H9 (cell line): ENCODE measurements at regions not wholly inside any gene's neighbourhood (a gene's known extent, or its start where the extent isn't known, plus 50 kb on each side); places are given as distances from the start of the nearest gene placed in this dataset.

ENCODE experiments used
- DNase-seq: peaks from one replicate; pipeline ENCODE4 v3.0.0-alpha.2; 2017
- H2AFZ ChIP-seq: one replicate; pipeline ENCODE4 v1.6.1; 2013; ENCODE audit warnings: mild to moderate bottlenecking, low read length, control low read depth, moderate library complexity
- H2AK5ac ChIP-seq: 2 replicates; pipeline ENCODE4 v1.6.1; 2013; ENCODE audit warnings: low read length, control low read depth, mixed read lengths; ENCODE audit not compliant: insufficient read length
- H2BK120ac ChIP-seq: one replicate; pipeline ENCODE4 v1.6.1; 2013; ENCODE audit warnings: low read depth, mild to moderate bottlenecking, low read length, control low read depth, inconsistent platforms; ENCODE audit not compliant: poor library complexity, severe bottlenecking
- H2BK12ac ChIP-seq: 2 replicates; pipeline ENCODE4 v1.6.1; 2013; ENCODE audit warnings: low read length, control low read depth, mixed read lengths, low read depth; ENCODE audit not compliant: insufficient read length
- H2BK15ac ChIP-seq: 2 replicates; pipeline ENCODE4 v1.6.1; 2013; ENCODE audit warnings: low read depth, low read length, control low read depth
- H2BK20ac ChIP-seq: one replicate; pipeline ENCODE4 v1.6.1; 2013; ENCODE audit warnings: low read depth, mild to moderate bottlenecking, low read length, control low read depth, inconsistent platforms; ENCODE audit not compliant: poor library complexity, severe bottlenecking
- H2BK5ac ChIP-seq: 2 replicates; pipeline ENCODE4 v1.6.1; 2013; ENCODE audit warnings: low read length, control low read depth, mixed read lengths; ENCODE audit not compliant: insufficient read length
- H3K14ac ChIP-seq: 2 replicates; pipeline ENCODE4 v1.6.1; 2013; ENCODE audit warnings: low read length, control low read depth; ENCODE audit not compliant: insufficient read depth
- H3K18ac ChIP-seq: 2 replicates; pipeline ENCODE4 v1.6.1; 2013; ENCODE audit warnings: low read depth, mild to moderate bottlenecking, mixed read lengths, low read length, control low read depth; ENCODE audit not compliant: insufficient read length
- H3K23ac ChIP-seq: 2 replicates; pipeline ENCODE4 v1.6.1; 2013; ENCODE audit warnings: low read length, control low read depth, mixed read lengths, low read depth; ENCODE audit not compliant: insufficient read length
- H3K23me2 ChIP-seq: 2 replicates; pipeline ENCODE4 v1.6.1; 2013; ENCODE audit warnings: low read depth, mild to moderate bottlenecking, mixed read lengths, low read length, control low read depth; ENCODE audit not compliant: insufficient read length, poor library complexity, severe bottlenecking
- H3K27ac ChIP-seq: 2 replicates; pipeline ENCODE4 v1.5.1; 2013; ENCODE audit warnings: low read length, control low read depth, mixed read lengths, low read depth; ENCODE audit not compliant: insufficient read length
- H3K27me3 ChIP-seq: 2 replicates; pipeline ENCODE4 v1.6.1; 2013; ENCODE audit warnings: low read length, control low read depth, inconsistent platforms; ENCODE audit not compliant: insufficient read depth
- H3K4ac ChIP-seq: 2 replicates; pipeline ENCODE4 v1.6.1; 2013; ENCODE audit warnings: low read depth, mild to moderate bottlenecking, control low read depth, inconsistent platforms, low read length, moderate library complexity
- H3K4me1 ChIP-seq: 2 replicates; pipeline ENCODE4 v1.6.1; 2013; ENCODE audit warnings: low read length, control low read depth, inconsistent platforms; ENCODE audit not compliant: insufficient read depth
- H3K4me2 ChIP-seq: 2 replicates; pipeline ENCODE4 v1.6.1; 2013; ENCODE audit warnings: low read length, control low read depth, mixed read lengths; ENCODE audit not compliant: insufficient read length, insufficient read depth
- H3K56ac ChIP-seq: 2 replicates; pipeline ENCODE4 v1.6.1; 2013; ENCODE audit warnings: low read depth, mild to moderate bottlenecking, mixed read lengths, low read length, control low read depth; ENCODE audit not compliant: insufficient read length
- H3K79me1 ChIP-seq: 2 replicates; pipeline ENCODE4 v1.6.1; 2013; ENCODE audit warnings: low read depth, mild to moderate bottlenecking, moderate library complexity, low read length, control low read depth, inconsistent platforms; ENCODE audit not compliant: insufficient read depth, poor library complexity, severe bottlenecking
- H3K79me2 ChIP-seq: 2 replicates; pipeline ENCODE4 v1.6.1; 2013; ENCODE audit warnings: low read length, control low read depth, inconsistent platforms; ENCODE audit not compliant: insufficient read depth
- H3K9ac ChIP-seq: 2 replicates; pipeline ENCODE4 v1.6.1; 2013; ENCODE audit warnings: low read length, control low read depth, mixed read lengths; ENCODE audit not compliant: insufficient read length; ENCODE audit errors: extremely low read depth
- H3K9me3 ChIP-seq: one replicate; pipeline ENCODE4 v1.6.1; 2013; ENCODE audit warnings: low read depth, low read length, inconsistent platforms; ENCODE audit not compliant: control insufficient read depth
- H3T11ph ChIP-seq: one replicate; pipeline ENCODE4 v1.6.1; 2013; ENCODE audit warnings: mild to moderate bottlenecking, low read length, control low read depth, inconsistent platforms
- H4K20me1 ChIP-seq: one replicate; pipeline ENCODE4 v1.6.1; 2013; ENCODE audit not compliant: control insufficient read depth, insufficient read length, insufficient read depth
- H4K5ac ChIP-seq: 2 replicates; pipeline ENCODE4 v1.6.1; 2013; ENCODE audit warnings: low read depth, mild to moderate bottlenecking, mixed read lengths, low read length, control low read depth; ENCODE audit not compliant: insufficient read length
- H4K8ac ChIP-seq: replicated peaks from 2 replicates; pipeline ENCODE4 v1.6.1; 2013; ENCODE audit warnings: low read length, control low read depth, mixed read lengths, low read depth; ENCODE audit not compliant: insufficient read length
- H4K91ac ChIP-seq: 2 replicates; pipeline ENCODE4 v1.6.1; 2013; ENCODE audit warnings: low read depth, mild to moderate bottlenecking, moderate library complexity, mixed read lengths, low read length, control low read depth; ENCODE audit not compliant: insufficient read length
- H3K27ac Mint-ChIP-seq, 3 experiments: 2 replicates in 2 of 3; 3 replicates in 1 of 3; pipeline ENCODE4 v1.8.0; 2020 to 2021; ENCODE audit warnings: mixed read lengths in 3 of 3, mild to moderate bottlenecking in 1 of 3, moderate library complexity in 1 of 3
- H3K27me3 Mint-ChIP-seq: 2 replicates; pipeline ENCODE4 v1.8.0; 2021; ENCODE audit warnings: low read depth, mild to moderate bottlenecking, moderate library complexity, mixed read lengths
- H3K36me3 Mint-ChIP-seq, 3 experiments: 2 replicates in 2 of 3; 3 replicates in 1 of 3; pipeline ENCODE4 v1.8.0; 2020 to 2021; ENCODE audit warnings: low read depth in 3 of 3, mixed read lengths in 3 of 3; ENCODE audit not compliant: insufficient read depth in 1 of 3
- H3K4me1 Mint-ChIP-seq, 2 experiments: 2 replicates each; pipeline ENCODE4 v1.8.0; 2020; ENCODE audit warnings: mixed read lengths in 2 of 2
- H3K4me3 Mint-ChIP-seq, 2 experiments: 2 replicates in 1 of 2; 3 replicates in 1 of 2; pipeline ENCODE4 v1.8.0; 2020 to 2021; ENCODE audit warnings: mild to moderate bottlenecking in 2 of 2, mixed read lengths in 2 of 2, moderate library complexity in 1 of 2
- H3K9me3 Mint-ChIP-seq, 2 experiments: 2 replicates in 1 of 2; 3 replicates in 1 of 2; pipeline ENCODE4 v1.8.0; 2020; ENCODE audit warnings: mild to moderate bottlenecking in 2 of 2, mixed read lengths in 2 of 2, moderate library complexity in 1 of 2
- CTCF ChIP-seq: fragments of 200-600 bp; sonication (generic); conservative IDR thresholded peaks from 3 replicates; pipeline ENCODE4 v1.8.0; 2021; ENCODE audit warnings: antibody characterized with exemption, mild to moderate bottlenecking
- WGBS: extraction: QIAGEN DNeasy Blood & Tissue Kit; methylation state at CpG from one replicate; pipeline ENCODE4 v1.1.7; 2013; ENCODE audit warnings: missing lambda C conversion rate, low lambda C conversion rate, mixed read lengths; ENCODE audit not compliant: insufficient read length; ENCODE audit errors: extremely low coverage; 5-methylcytosine and 5-hydroxymethylcytosine counted together

DNA sequence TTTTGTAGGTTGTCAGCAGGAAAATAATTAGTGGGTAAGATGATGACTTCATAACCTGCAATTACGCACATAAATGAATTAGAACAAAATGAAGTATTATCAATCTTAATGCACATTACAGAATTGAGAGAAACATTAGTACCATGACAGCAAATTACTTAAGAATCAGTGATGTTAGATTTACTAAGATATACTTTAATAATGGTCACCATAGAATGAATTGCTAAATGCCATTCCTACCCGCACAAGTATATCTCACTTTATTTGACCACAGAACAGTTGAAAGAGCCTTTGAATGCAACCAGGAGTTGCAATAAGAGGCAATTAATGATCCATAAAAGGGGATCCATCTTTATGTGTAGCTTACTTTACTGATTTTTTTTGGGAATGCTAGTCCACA lies 816.4 kb upstream of the AGA start:
- Histone ChIP-seq H4K91ac (no peak overlapping the region), H3K56ac (no peak overlapping the region), H3K4me2 (no peak overlapping the region), H3K4ac (no peak overlapping the region), H4K5ac (no peak overlapping the region), H3K9ac (no peak overlapping the region), H4K20me1 (no peaks in the 10 kb centered on the region), H2BK12ac (no peak overlapping the region), H3K23ac (no peak overlapping the region), H3K27ac (no peak overlapping the region), H2BK5ac (no peak overlapping the region), H2BK15ac (no peak overlapping the region), H3K9me3 (no peaks in the 10 kb centered on the region), H3K18ac (no peak overlapping the region), H3K14ac (no peak overlapping the region), H3K27me3 (no peaks in the 10 kb centered on the region), H4K8ac (no peak overlapping the region), H3K79me2 (no peaks in the 10 kb centered on the region), H2BK20ac (no peak overlapping the region), H3T11ph (no peak overlapping the region), H2AK5ac (no peak overlapping the region), H3K4me1 (no peaks in the 10 kb centered on the region), H3K79me1 (no peaks in the 10 kb centered on the region), H2AFZ (no peak overlapping the region), H2BK120ac (no peak overlapping the region), H3K23me2 (no peaks in the 10 kb centered on the region)
- TF ChIP-seq CTCF: no peak
- H3K4me3 Mint-ChIP-seq: no peak overlapping the region
- no peak overlapping the region for H3K27ac Mint-ChIP-seq
- peaks cover 0 to 8% (median 4%) of the 10 kb centered on the region in 3 experiments; a peak in 3 of 7 replicates for H3K36me3 Mint-ChIP-seq
- peaks cover 11 to 14% of the 10 kb centered on the region in 2 experiments for H3K9me3 Mint-ChIP-seq
- H3K4me1 Mint-ChIP-seq: no peaks in the 10 kb centered on the region
- WGBS: no CpG with 5 or more reads among the region's 2 CpGs
- DNase-seq: no peak
- H3K27me3 Mint-ChIP-seq: no peaks in the 10 kb centered on the region
